ENCODE measurements at regions not wholly inside any gene's neighbourhood (a gene's known extent, or its start where the extent isn't known, plus 50 kb on each side); places are given as distances from the start of the nearest gene placed in this dataset.
A peak's percentile ranks its signal among the peaks of the same experiment; 100 is the strongest.

DNA sequence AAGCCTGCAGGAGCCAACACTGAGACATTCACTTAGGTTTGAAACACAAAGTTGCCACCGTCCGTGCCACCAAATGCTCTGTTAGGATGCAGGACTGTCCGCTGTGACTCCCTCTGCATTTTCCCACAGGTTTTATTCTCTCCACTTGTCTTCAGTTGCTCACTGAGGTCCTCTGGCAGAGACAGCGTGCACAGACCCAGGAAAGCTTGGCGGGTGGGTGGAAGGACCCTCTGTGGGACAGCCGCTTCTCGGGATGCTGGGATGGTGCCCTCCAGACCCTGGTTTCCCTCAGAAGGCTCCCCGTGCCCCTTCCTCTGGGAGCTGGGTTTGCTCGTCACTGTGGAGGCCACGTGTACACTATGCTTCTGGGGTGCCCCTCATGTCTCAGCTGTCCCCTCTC lies 733.6 kb downstream of the GALR1 start:
- H3K36me3 ChIP-seq (ENCODE audit: control insufficient read depth in 1 of 2, insufficient read depth in 2 of 2, low read depth in 1 of 2, low read length in 2 of 2) = no peaks in the 10 kb centered on the region
- H3K4me3 ChIP-seq (ENCODE audit: insufficient read depth in 1 of 2, low read depth in 1 of 2, low read length in 2 of 2) = no peak overlapping the region
- H3K27ac ChIP-seq (ENCODE audit: low read length, poor library complexity, severe bottlenecking) = no peak overlapping the region
- no peaks in the 10 kb centered on the region for H3K79me1 ChIP-seq (replicated peaks; ENCODE audit: low read length, poor library complexity, severe bottlenecking)
- H3K14ac ChIP-seq (ENCODE audit: low read length in 2 of 2) = no peak overlapping the region
- no peaks in the 10 kb centered on the region for H3K4me1 ChIP-seq (ENCODE audit: control insufficient read depth, insufficient read depth, low read depth, low read length)
- H3K27me3 ChIP-seq (ENCODE audit: control insufficient read depth in 1 of 2, insufficient read depth in 1 of 2, low read length in 2 of 2) = no peaks in the 10 kb centered on the region
- no peak overlapping the region for H3K9ac ChIP-seq (ENCODE audit: low read length)
- no peak for DNase-seq
- no peak overlapping the region for H2BK12ac ChIP-seq (ENCODE audit: low read length in 2 of 2)
- no peak overlapping the region for H2AK5ac ChIP-seq (ENCODE audit: low read length, severe bottlenecking)
- H3K4me2 ChIP-seq (ENCODE audit: low read length, poor library complexity, severe bottlenecking) = no peak overlapping the region
- H2AFZ ChIP-seq (ENCODE audit: low read depth, low read length) = no peak overlapping the region
- H4K91ac ChIP-seq (ENCODE audit: low read length) = no peak overlapping the region
- H3K9me3 ChIP-seq (ENCODE audit: control insufficient read depth, low read length) = peaks cover 7% of the 10 kb centered on the region
- no peak overlapping the region for H3K18ac ChIP-seq (ENCODE audit: low read depth in 1 of 2, low read length in 2 of 2)
- H3K4ac ChIP-seq (ENCODE audit: low read depth in 1 of 2, low read length in 2 of 2) = no peak overlapping the region
- 81% methylated on average over 10 of the region's 10 CpGs for WGBS
- H2BK120ac ChIP-seq (ENCODE audit: low read depth, low read length) = no peak overlapping the region
- H4K8ac ChIP-seq (ENCODE audit: low read length) = no peak overlapping the region
- H2BK15ac ChIP-seq (ENCODE audit: low read depth, poor library complexity, severe bottlenecking) = no peak overlapping the region
- no peak overlapping the region for H3K23ac ChIP-seq (ENCODE audit: low read length in 2 of 2)
- H2BK5ac ChIP-seq (ENCODE audit: low read depth, low read length, poor library complexity, severe bottlenecking) = no peak overlapping the region

GRCh38 chr18:77984178-77984577 lies 734.5 kb downstream of the GALR1 start:
- H2BK12ac ChIP-seq (ENCODE audit: low read length in 2 of 2) = no peak overlapping the region
- no peak overlapping the region for H3K4me2 ChIP-seq (ENCODE audit: low read length, poor library complexity, severe bottlenecking)
- H2AK5ac ChIP-seq (ENCODE audit: low read length, severe bottlenecking) = no peak overlapping the region
- peaks cover 4% of the 10 kb centered on the region for H3K9me3 ChIP-seq (ENCODE audit: control insufficient read depth, low read length)
- H4K8ac ChIP-seq (ENCODE audit: low read length) = no peak overlapping the region
- no peaks in the 10 kb centered on the region for H3K4me1 ChIP-seq (ENCODE audit: control insufficient read depth, insufficient read depth, low read depth, low read length)
- H3K27ac ChIP-seq (ENCODE audit: low read length, poor library complexity, severe bottlenecking) = no peak overlapping the region
- no peak overlapping the region for H3K4ac ChIP-seq (ENCODE audit: low read depth in 1 of 2, low read length in 2 of 2)
- H3K79me1 ChIP-seq (replicated peaks; ENCODE audit: low read length, poor library complexity, severe bottlenecking) = no peaks in the 10 kb centered on the region
- H2AFZ ChIP-seq (ENCODE audit: low read depth, low read length) = no peak overlapping the region
- H4K91ac ChIP-seq (ENCODE audit: low read length) = no peak overlapping the region
- no peak for DNase-seq
- H2BK5ac ChIP-seq (ENCODE audit: low read depth, low read length, poor library complexity, severe bottlenecking) = no peak overlapping the region
- no peak overlapping the region for H3K23ac ChIP-seq (ENCODE audit: low read length in 2 of 2)
- H3K4me3 ChIP-seq (ENCODE audit: insufficient read depth in 1 of 2, low read depth in 1 of 2, low read length in 2 of 2) = no peak overlapping the region
- no peak overlapping the region for H2BK15ac ChIP-seq (ENCODE audit: low read depth, poor library complexity, severe bottlenecking)
- no peak overlapping the region for H3K14ac ChIP-seq (ENCODE audit: low read length in 2 of 2)
- no peak overlapping the region for H2BK120ac ChIP-seq (ENCODE audit: low read depth, low read length)
- 86% methylated on average over 12 of the region's 14 CpGs for WGBS
- H3K36me3 ChIP-seq (ENCODE audit: control insufficient read depth in 1 of 2, insufficient read depth in 2 of 2, low read depth in 1 of 2, low read length in 2 of 2) = no peaks in the 10 kb centered on the region
- no peak overlapping the region for H3K18ac ChIP-seq (ENCODE audit: low read depth in 1 of 2, low read length in 2 of 2)
- no peaks in the 10 kb centered on the region for H3K27me3 ChIP-seq (ENCODE audit: control insufficient read depth in 1 of 2, insufficient read depth in 1 of 2, low read length in 2 of 2)
- H3K9ac ChIP-seq (ENCODE audit: low read length) = no peak overlapping the region

GRCh38 chr18:77984833-77985232 lies 735.2 kb downstream of the GALR1 start:
- Histone ChIP-seq H3K23ac (ENCODE audit: low read length in 2 of 2) (no peak overlapping the region), H3K4me2 (ENCODE audit: low read length, poor library complexity, severe bottlenecking) (no peak overlapping the region), H2AK5ac (ENCODE audit: low read length, severe bottlenecking) (no peak overlapping the region), H3K36me3 (ENCODE audit: control insufficient read depth in 1 of 2, insufficient read depth in 2 of 2, low read depth in 1 of 2, low read length in 2 of 2) (no peaks in the 10 kb centered on the region), H4K91ac (ENCODE audit: low read length) (no peak overlapping the region), H3K79me1 (replicated peaks; ENCODE audit: low read length, poor library complexity, severe bottlenecking) (no peaks in the 10 kb centered on the region), H2BK120ac (ENCODE audit: low read depth, low read length) (no peak overlapping the region), H3K27ac (ENCODE audit: low read length, poor library complexity, severe bottlenecking) (no peak overlapping the region), H3K27me3 (ENCODE audit: control insufficient read depth in 1 of 2, insufficient read depth in 1 of 2, low read length in 2 of 2) (no peaks in the 10 kb centered on the region), H3K4me1 (ENCODE audit: control insufficient read depth, insufficient read depth, low read depth, low read length) (no peaks in the 10 kb centered on the region), H4K8ac (ENCODE audit: low read length) (peak overlapping the region; percentile 31), H3K9me3 (ENCODE audit: control insufficient read depth, low read length) (peaks cover 4% of the 10 kb centered on the region), H2AFZ (ENCODE audit: low read depth, low read length) (no peak overlapping the region), H3K9ac (ENCODE audit: low read length) (no peak overlapping the region), H2BK15ac (ENCODE audit: low read depth, poor library complexity, severe bottlenecking) (no peak overlapping the region), H2BK12ac (ENCODE audit: low read length in 2 of 2) (no peak overlapping the region), H3K4me3 (ENCODE audit: insufficient read depth in 1 of 2, low read depth in 1 of 2, low read length in 2 of 2) (no peak overlapping the region), H3K18ac (ENCODE audit: low read depth in 1 of 2, low read length in 2 of 2) (no peak overlapping the region), H3K4ac (ENCODE audit: low read depth in 1 of 2, low read length in 2 of 2) (no peak overlapping the region), H2BK5ac (ENCODE audit: low read depth, low read length, poor library complexity, severe bottlenecking) (no peak overlapping the region), H3K14ac (ENCODE audit: low read length in 2 of 2) (no peak overlapping the region)
- no peak for DNase-seq
- 93% methylated on average over 8 of the region's 8 CpGs for WGBS

- Histone ChIP-seq H3K27ac (ENCODE audit: low read length, poor library complexity, severe bottlenecking) (no peak overlapping the region), H3K4ac (ENCODE audit: low read depth in 1 of 2, low read length in 2 of 2) (no peak overlapping the region), H4K91ac (ENCODE audit: low read length) (no peak overlapping the region), H4K8ac (ENCODE audit: low read length) (no peak overlapping the region), H3K36me3 (ENCODE audit: control insufficient read depth in 1 of 2, insufficient read depth in 2 of 2, low read depth in 1 of 2, low read length in 2 of 2) (no peaks in the 10 kb centered on the region), H3K79me1 (replicated peaks; ENCODE audit: low read length, poor library complexity, severe bottlenecking) (no peaks in the 10 kb centered on the region), H3K18ac (ENCODE audit: low read depth in 1 of 2, low read length in 2 of 2) (no peak overlapping the region), H3K4me2 (ENCODE audit: low read length, poor library complexity, severe bottlenecking) (no peak overlapping the region), H2BK120ac (ENCODE audit: low read depth, low read length) (no peak overlapping the region), H3K23ac (ENCODE audit: low read length in 2 of 2) (no peak overlapping the region), H2BK5ac (ENCODE audit: low read depth, low read length, poor library complexity, severe bottlenecking) (no peak overlapping the region), H3K9ac (ENCODE audit: low read length) (no peak overlapping the region), H2AFZ (ENCODE audit: low read depth, low read length) (no peak overlapping the region), H3K4me1 (ENCODE audit: control insufficient read depth, insufficient read depth, low read depth, low read length) (no peaks in the 10 kb centered on the region), H2AK5ac (ENCODE audit: low read length, severe bottlenecking) (no peak overlapping the region), H3K27me3 (ENCODE audit: control insufficient read depth in 1 of 2, insufficient read depth in 1 of 2, low read length in 2 of 2) (no peaks in the 10 kb centered on the region), H2BK15ac (ENCODE audit: low read depth, poor library complexity, severe bottlenecking) (no peak overlapping the region), H2BK12ac (ENCODE audit: low read length in 2 of 2) (no peak overlapping the region), H3K4me3 (ENCODE audit: insufficient read depth in 1 of 2, low read depth in 1 of 2, low read length in 2 of 2) (no peak overlapping the region), H3K14ac (ENCODE audit: low read length in 2 of 2) (no peak overlapping the region), H3K9me3 (ENCODE audit: control insufficient read depth, low read length) (peaks cover 12% of the 10 kb centered on the region)
- no peak for DNase-seq
- 80% methylated on average over 14 of the region's 14 CpGs for WGBS
Observed at GRCh38 chr18:77985526-77986281, 736.1 kb downstream of the GALR1 start.

Measured in mesenchymal stem cell (in vitro differentiated cells and primary cell).